Calu3 (cell line): ENCODE measurements at regions not wholly inside any gene's neighbourhood (a gene's known extent, or its start where the extent isn't known, plus 50 kb on each side); places are given as distances from the start of the nearest gene placed in this dataset.

Source experiments
- BruUV-seq: library from RNA; stranded (reverse); fragments of 400-500 nt; replicated peaks from 2 replicates; lab custom pipeline; 2021; lab: Mats Ljungman, UMichigan
- CTCF ChIA-PET: fragments of 300-600 bp; sonication (Branson Sonifier 250); formaldehyde crosslinking; loops from one replicate; lab custom pipeline; 2022; ENCODE audit warnings: antibody characterized with exemption; lab: Charles Lee
- DNase-seq: peaks from one replicate; pipeline ENCODE4 v3.0.0; 2022
- H3K27ac Mint-ChIP-seq: one replicate; pipeline ENCODE4 v1.8.0; 2022; ENCODE audit warnings: mixed read lengths; ENCODE audit not compliant: unreplicated experiment
- H3K27me3 Mint-ChIP-seq: one replicate; pipeline ENCODE4 v1.8.0; 2022; ENCODE audit warnings: mixed read lengths; ENCODE audit not compliant: unreplicated experiment
- H3K36me3 Mint-ChIP-seq: one replicate; pipeline ENCODE4 v1.8.0; 2022; ENCODE audit warnings: mild to moderate bottlenecking, moderate library complexity, mixed read lengths; ENCODE audit not compliant: insufficient read depth, unreplicated experiment
- H3K4me1 Mint-ChIP-seq: one replicate; pipeline ENCODE4 v1.8.0; 2022; ENCODE audit warnings: mild to moderate bottlenecking, low read depth, mixed read lengths; ENCODE audit not compliant: unreplicated experiment
- H3K4me3 Mint-ChIP-seq: one replicate; pipeline ENCODE4 v1.8.0; 2022; ENCODE audit warnings: mild to moderate bottlenecking, low read depth, moderate library complexity, mixed read lengths; ENCODE audit not compliant: unreplicated experiment
- H3K9me3 Mint-ChIP-seq: one replicate; pipeline ENCODE4 v1.8.0; 2022; ENCODE audit warnings: low read depth, mixed read lengths; ENCODE audit not compliant: unreplicated experiment
- intact Hi-C: fragments of 100-400 bp; cut with micrococcal nuclease; formaldehyde crosslinking; loops from one replicate; pipeline ENCODE4 v1.10.0; 2022; ENCODE audit not compliant: unreplicated experiment
- TF ChIP-seq, protein P1 (sequence below): fragments of 200-600 bp; IDR thresholded peaks from one replicate; pipeline ENCODE4 v1.8.0; 2022; ENCODE audit warnings: antibody characterized with exemption; ENCODE audit not compliant: unreplicated experiment

DNA sequence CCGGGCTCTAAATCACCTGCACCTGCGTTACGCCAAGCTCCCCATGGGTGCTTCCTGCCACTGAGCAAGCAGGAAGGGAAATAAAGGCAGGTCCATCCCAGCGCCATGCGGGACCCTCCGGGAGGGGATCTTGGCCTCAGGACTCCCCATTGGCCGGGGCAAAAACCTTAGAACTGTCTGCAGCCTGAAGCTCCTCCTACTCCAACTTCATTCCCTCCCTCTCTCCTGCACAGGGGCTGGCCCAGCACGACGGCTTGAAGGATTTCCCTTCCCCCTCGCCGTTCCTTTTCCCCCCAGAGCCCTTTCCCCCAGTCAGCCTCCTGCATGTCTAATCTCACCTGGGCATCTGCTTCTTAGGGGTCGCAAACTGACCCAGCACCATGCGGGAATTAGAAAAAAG is 137.2 kb upstream of the NCOR2 start:
- no peak overlapping the region for H3K27ac Mint-ChIP-seq
- H3K27me3 Mint-ChIP-seq: no peaks in the 10 kb centered on the region
- CTCF ChIA-PET: no interaction called here
- peaks cover 4% of the 10 kb centered on the region for H3K4me1 Mint-ChIP-seq
- BruUV-seq: no TSS peak
- intact Hi-C loops: no loop called here
- DNase-seq: no peak
- H3K9me3 Mint-ChIP-seq: no peaks in the 10 kb centered on the region
- TF ChIP-seq, protein P1, sequence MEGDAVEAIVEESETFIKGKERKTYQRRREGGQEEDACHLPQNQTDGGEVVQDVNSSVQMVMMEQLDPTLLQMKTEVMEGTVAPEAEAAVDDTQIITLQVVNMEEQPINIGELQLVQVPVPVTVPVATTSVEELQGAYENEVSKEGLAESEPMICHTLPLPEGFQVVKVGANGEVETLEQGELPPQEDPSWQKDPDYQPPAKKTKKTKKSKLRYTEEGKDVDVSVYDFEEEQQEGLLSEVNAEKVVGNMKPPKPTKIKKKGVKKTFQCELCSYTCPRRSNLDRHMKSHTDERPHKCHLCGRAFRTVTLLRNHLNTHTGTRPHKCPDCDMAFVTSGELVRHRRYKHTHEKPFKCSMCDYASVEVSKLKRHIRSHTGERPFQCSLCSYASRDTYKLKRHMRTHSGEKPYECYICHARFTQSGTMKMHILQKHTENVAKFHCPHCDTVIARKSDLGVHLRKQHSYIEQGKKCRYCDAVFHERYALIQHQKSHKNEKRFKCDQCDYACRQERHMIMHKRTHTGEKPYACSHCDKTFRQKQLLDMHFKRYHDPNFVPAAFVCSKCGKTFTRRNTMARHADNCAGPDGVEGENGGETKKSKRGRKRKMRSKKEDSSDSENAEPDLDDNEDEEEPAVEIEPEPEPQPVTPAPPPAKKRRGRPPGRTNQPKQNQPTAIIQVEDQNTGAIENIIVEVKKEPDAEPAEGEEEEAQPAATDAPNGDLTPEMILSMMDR: no peak
- H3K36me3 Mint-ChIP-seq: peaks cover 6% of the 10 kb centered on the region
- H3K4me3 Mint-ChIP-seq: no peak overlapping the region

DNA sequence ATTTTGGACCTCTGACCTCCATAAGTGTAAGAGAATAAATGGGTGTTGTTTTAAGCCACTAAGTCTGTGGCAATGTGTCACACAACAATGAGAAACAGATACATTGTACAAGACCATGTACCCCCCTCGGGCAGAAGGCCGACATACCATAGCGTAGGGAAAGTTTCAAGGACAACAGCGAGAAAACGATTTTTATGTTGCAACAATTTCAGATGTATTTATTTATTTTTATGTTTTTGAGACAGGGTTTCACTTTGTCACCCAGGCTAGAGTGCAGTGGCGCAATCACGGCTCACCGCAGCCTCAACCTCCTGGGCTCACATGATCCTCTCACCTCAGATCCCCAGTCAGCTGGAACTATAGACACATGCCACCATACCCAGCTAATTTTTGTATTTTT is 136.4 kb upstream of the NCOR2 start:
- TF ChIP-seq, protein P1: no peak
- no peaks in the 10 kb centered on the region for H3K27me3 Mint-ChIP-seq
- CTCF ChIA-PET: no interaction called here
- DNase-seq: no peak
- H3K9me3 Mint-ChIP-seq: no peaks in the 10 kb centered on the region
- H3K4me1 Mint-ChIP-seq: peaks cover 12% of the 10 kb centered on the region
- BruUV-seq: no TSS peak
- no peak overlapping the region for H3K4me3 Mint-ChIP-seq
- no peak overlapping the region for H3K27ac Mint-ChIP-seq
- H3K36me3 Mint-ChIP-seq: peaks cover 6% of the 10 kb centered on the region
- intact Hi-C loops: no loop called here

DNA sequence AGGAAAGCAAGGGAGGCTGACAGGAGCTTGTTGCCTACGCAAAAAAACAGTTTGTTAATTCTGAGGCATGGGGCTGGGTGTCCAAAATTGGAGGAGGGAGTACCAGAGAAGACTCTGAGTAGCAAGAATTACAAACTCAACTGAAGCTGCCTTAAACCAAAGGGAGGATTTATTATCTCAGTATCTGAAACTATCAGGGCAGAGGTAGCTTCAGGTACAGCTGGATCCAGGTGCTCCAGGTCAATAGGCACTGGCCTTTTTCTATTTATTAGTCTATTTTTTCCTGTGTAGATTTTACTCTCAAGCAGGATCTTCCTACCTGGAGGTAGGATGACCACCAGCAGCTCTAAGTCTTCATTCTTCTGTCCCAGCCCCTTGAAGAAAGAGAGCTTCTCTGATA is 135.3 kb upstream of the NCOR2 start:
- intact Hi-C loops: no loop called here
- BruUV-seq: no TSS peak
- TF ChIP-seq, protein P1: no peak
- H3K4me3 Mint-ChIP-seq: no peak overlapping the region
- CTCF ChIA-PET: no interaction called here
- no peak overlapping the region for H3K27ac Mint-ChIP-seq
- no peaks in the 10 kb centered on the region for H3K9me3 Mint-ChIP-seq
- no peak for DNase-seq
- peaks cover 22% of the 10 kb centered on the region for H3K4me1 Mint-ChIP-seq
- H3K27me3 Mint-ChIP-seq: no peaks in the 10 kb centered on the region
- H3K36me3 Mint-ChIP-seq: peaks cover 6% of the 10 kb centered on the region

DNA sequence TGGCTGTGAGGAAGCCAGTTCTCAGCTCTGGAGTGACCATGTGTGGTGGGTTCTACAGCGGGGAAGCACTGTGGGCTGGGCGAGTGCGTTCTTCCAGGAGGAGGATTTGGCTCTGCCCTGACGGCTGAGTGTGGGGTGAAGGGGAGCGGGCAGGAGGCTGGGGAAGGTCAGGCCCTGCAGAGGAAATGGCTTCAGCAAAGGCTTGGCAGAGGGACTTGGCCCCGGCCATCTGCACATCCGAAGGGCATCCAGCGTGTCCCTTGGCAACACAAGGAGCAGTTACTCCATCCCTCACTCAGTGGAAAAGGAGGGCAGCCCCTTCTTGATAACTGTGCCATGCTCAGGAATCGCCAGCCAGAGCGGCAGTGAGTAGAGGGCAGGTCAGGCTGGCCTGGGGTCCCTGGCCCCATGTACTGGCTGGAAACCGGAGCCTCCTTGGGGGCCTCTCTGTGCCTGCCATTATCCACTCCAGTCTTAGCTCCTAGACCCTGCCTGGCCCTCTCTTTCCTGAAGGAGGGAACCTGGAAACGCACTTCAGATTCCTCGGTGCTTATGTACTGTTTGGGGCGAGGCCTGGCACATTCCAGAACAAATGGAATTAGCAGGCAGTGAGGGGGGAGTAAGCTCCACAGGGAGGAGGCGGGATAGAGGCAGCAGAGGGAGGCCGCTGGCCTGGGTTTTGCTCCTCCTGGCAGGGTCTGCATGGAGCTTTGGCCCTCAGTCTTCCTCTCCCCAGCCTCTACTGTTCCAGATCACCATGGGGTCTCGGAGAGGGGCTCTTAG is 133.6 kb upstream of the NCOR2 start:
- Mint-ChIP-seq H3K27me3 (no peaks in the 10 kb centered on the region), H3K4me1 (peaks cover 35% of the 10 kb centered on the region), H3K27ac (no peak overlapping the region), H3K36me3 (peaks cover 6% of the 10 kb centered on the region), H3K4me3 (no peak overlapping the region), H3K9me3 (no peaks in the 10 kb centered on the region)
- DNase-seq: no peak
- intact Hi-C loops: no loop called here
- no TSS peak for BruUV-seq
- CTCF ChIA-PET: interaction anchor here (0.5 to 1.5 kb wide), 4 partner anchors 11 to 1410 kb away, joined by 3 to 4 read pairs (median 4); no protein-coding TSS in a partner anchor
- TF ChIP-seq, protein P1: no peak
